ENCODE measurements at regions not wholly inside any gene's neighbourhood (a gene's known extent, or its start where the extent isn't known, plus 50 kb on each side); places are given as distances from the start of the nearest gene placed in this dataset.
"Not testable (repeated sequence)": the region's sequence is repeated elsewhere in the genome, so short reads cannot be mapped to it uniquely, and the experiment has no call there.

DNA sequence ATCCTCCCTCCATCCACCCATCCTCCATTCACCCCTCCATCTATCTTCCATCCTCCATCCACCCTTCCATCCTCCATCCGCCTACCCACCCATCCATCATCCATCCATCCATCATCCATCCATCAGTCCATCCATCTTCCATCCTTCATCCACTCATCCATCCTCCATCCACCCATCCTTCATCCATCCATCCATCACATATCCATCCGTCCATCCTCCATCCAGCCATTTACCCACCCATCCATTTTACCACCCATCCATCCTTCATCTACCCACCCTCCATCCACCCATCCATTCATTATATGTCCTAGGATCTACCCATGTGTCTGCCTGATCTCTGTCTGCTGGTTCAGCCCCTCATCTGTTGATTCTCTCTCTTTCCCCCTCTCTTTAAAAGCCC is 58.9 kb downstream of the TMEM121 start:
- not testable (repeated sequence) for TF ChIP-seq JUNB (IDR thresholded peaks at IDR 0.05; ENCODE audit: unreplicated experiment); POLR2AphosphoS5 (IDR thresholded peaks at IDR 0.05; ENCODE audit: low read depth); EZH2 (IDR thresholded peaks at IDR 0.05; ENCODE audit: low read depth, unreplicated experiment); EZH2phosphoT487 (IDR thresholded peaks at IDR 0.05; ENCODE audit: unreplicated experiment); CREB1 (CRISPR knock-in tag; IDR thresholded peaks at IDR 0.05; ENCODE audit: low read depth); STAT1 (IDR thresholded peaks at IDR 0.05; ENCODE audit: unreplicated experiment); NANOG (IDR thresholded peaks at IDR 0.05; ENCODE audit: borderline replicate concordance)
- TF ChIP-seq, protein P1, sequence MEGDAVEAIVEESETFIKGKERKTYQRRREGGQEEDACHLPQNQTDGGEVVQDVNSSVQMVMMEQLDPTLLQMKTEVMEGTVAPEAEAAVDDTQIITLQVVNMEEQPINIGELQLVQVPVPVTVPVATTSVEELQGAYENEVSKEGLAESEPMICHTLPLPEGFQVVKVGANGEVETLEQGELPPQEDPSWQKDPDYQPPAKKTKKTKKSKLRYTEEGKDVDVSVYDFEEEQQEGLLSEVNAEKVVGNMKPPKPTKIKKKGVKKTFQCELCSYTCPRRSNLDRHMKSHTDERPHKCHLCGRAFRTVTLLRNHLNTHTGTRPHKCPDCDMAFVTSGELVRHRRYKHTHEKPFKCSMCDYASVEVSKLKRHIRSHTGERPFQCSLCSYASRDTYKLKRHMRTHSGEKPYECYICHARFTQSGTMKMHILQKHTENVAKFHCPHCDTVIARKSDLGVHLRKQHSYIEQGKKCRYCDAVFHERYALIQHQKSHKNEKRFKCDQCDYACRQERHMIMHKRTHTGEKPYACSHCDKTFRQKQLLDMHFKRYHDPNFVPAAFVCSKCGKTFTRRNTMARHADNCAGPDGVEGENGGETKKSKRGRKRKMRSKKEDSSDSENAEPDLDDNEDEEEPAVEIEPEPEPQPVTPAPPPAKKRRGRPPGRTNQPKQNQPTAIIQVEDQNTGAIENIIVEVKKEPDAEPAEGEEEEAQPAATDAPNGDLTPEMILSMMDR (conservative IDR thresholded peaks at IDR 0.05; ENCODE audit: low read depth in 2 of 2): not testable (repeated sequence)
- TF ChIP-seq, protein P2, sequence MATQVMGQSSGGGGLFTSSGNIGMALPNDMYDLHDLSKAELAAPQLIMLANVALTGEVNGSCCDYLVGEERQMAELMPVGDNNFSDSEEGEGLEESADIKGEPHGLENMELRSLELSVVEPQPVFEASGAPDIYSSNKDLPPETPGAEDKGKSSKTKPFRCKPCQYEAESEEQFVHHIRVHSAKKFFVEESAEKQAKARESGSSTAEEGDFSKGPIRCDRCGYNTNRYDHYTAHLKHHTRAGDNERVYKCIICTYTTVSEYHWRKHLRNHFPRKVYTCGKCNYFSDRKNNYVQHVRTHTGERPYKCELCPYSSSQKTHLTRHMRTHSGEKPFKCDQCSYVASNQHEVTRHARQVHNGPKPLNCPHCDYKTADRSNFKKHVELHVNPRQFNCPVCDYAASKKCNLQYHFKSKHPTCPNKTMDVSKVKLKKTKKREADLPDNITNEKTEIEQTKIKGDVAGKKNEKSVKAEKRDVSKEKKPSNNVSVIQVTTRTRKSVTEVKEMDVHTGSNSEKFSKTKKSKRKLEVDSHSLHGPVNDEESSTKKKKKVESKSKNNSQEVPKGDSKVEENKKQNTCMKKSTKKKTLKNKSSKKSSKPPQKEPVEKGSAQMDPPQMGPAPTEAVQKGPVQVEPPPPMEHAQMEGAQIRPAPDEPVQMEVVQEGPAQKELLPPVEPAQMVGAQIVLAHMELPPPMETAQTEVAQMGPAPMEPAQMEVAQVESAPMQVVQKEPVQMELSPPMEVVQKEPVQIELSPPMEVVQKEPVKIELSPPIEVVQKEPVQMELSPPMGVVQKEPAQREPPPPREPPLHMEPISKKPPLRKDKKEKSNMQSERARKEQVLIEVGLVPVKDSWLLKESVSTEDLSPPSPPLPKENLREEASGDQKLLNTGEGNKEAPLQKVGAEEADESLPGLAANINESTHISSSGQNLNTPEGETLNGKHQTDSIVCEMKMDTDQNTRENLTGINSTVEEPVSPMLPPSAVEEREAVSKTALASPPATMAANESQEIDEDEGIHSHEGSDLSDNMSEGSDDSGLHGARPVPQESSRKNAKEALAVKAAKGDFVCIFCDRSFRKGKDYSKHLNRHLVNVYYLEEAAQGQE (IDR thresholded peaks at IDR 0.05; ENCODE audit: unreplicated experiment): not testable (repeated sequence)
- TF ChIP-seq, protein P3, sequence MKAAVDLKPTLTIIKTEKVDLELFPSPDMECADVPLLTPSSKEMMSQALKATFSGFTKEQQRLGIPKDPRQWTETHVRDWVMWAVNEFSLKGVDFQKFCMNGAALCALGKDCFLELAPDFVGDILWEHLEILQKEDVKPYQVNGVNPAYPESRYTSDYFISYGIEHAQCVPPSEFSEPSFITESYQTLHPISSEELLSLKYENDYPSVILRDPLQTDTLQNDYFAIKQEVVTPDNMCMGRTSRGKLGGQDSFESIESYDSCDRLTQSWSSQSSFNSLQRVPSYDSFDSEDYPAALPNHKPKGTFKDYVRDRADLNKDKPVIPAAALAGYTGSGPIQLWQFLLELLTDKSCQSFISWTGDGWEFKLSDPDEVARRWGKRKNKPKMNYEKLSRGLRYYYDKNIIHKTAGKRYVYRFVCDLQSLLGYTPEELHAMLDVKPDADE (IDR thresholded peaks at IDR 0.05): not testable (repeated sequence)
- TF ChIP-seq, protein P4, sequence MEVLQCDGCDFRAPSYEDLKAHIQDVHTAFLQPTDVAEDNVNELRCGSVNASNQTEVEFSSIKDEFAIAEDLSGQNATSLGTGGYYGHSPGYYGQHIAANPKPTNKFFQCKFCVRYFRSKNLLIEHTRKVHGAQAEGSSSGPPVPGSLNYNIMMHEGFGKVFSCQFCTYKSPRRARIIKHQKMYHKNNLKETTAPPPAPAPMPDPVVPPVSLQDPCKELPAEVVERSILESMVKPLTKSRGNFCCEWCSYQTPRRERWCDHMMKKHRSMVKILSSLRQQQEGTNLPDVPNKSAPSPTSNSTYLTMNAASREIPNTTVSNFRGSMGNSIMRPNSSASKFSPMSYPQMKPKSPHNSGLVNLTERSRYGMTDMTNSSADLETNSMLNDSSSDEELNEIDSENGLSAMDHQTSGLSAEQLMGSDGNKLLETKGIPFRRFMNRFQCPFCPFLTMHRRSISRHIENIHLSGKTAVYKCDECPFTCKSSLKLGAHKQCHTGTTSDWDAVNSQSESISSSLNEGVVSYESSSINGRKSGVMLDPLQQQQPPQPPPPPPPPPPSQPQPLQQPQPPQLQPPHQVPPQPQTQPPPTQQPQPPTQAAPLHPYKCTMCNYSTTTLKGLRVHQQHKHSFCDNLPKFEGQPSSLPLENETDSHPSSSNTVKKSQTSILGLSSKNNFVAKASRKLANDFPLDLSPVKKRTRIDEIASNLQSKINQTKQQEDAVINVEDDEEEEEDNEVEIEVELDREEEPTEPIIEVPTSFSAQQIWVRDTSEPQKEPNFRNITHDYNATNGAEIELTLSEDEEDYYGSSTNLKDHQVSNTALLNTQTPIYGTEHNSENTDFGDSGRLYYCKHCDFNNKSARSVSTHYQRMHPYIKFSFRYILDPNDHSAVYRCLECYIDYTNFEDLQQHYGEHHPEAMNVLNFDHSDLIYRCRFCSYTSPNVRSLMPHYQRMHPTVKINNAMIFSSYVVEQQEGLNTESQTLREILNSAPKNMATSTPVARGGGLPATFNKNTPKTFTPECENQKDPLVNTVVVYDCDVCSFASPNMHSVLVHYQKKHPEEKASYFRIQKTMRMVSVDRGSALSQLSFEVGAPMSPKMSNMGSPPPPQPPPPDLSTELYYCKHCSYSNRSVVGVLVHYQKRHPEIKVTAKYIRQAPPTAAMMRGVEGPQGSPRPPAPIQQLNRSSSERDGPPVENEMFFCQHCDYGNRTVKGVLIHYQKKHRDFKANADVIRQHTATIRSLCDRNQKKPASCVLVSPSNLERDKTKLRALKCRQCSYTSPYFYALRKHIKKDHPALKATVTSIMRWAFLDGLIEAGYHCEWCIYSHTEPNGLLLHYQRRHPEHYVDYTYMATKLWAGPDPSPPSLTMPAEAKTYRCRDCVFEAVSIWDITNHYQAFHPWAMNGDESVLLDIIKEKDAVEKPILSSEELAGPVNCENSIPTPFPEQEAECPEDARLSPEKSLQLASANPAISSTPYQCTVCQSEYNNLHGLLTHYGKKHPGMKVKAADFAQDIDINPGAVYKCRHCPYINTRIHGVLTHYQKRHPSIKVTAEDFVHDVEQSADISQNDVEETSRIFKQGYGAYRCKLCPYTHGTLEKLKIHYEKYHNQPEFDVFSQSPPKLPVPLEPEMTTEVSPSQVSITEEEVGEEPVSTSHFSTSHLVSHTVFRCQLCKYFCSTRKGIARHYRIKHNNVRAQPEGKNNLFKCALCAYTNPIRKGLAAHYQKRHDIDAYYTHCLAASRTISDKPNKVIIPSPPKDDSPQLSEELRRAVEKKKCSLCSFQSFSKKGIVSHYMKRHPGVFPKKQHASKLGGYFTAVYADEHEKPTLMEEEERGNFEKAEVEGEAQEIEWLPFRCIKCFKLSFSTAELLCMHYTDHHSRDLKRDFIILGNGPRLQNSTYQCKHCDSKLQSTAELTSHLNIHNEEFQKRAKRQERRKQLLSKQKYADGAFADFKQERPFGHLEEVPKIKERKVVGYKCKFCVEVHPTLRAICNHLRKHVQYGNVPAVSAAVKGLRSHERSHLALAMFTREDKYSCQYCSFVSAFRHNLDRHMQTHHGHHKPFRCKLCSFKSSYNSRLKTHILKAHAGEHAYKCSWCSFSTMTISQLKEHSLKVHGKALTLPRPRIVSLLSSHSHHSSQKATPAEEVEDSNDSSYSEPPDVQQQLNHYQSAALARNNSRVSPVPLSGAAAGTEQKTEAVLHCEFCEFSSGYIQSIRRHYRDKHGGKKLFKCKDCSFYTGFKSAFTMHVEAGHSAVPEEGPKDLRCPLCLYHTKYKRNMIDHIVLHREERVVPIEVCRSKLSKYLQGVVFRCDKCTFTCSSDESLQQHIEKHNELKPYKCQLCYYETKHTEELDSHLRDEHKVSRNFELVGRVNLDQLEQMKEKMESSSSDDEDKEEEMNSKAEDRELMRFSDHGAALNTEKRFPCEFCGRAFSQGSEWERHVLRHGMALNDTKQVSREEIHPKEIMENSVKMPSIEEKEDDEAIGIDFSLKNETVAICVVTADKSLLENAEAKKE (CRISPR knock-in tag; IDR thresholded peaks at IDR 0.05): not testable (repeated sequence)
